Neural crest cell (in vitro differentiated cells): ENCODE measurements at regions not wholly inside any gene's neighbourhood (a gene's known extent, or its start where the extent isn't known, plus 50 kb on each side); places are given as distances from the start of the nearest gene placed in this dataset.

Source experiments
- DNase-seq: peaks from one replicate; pipeline ENCODE4 v3.0.0; 2021; ENCODE audit warnings: low read depth, mixed read lengths, low spot score
- H3K27ac Mint-ChIP-seq: one replicate; pipeline ENCODE4 v1.8.0; 2021; ENCODE audit warnings: mild to moderate bottlenecking, mixed read lengths; ENCODE audit not compliant: unreplicated experiment
- H3K27me3 Mint-ChIP-seq: 2 replicates; pipeline ENCODE4 v1.8.0; 2021; ENCODE audit warnings: low read depth, mild to moderate bottlenecking, mixed read lengths
- H3K36me3 Mint-ChIP-seq: 2 replicates; pipeline ENCODE4 v1.8.0; 2021; ENCODE audit warnings: low read depth, mild to moderate bottlenecking, mixed read lengths
- H3K4me1 Mint-ChIP-seq: 2 replicates; pipeline ENCODE4 v1.8.0; 2021; ENCODE audit warnings: mixed read lengths
- H3K4me3 Mint-ChIP-seq: one replicate; pipeline ENCODE4 v1.8.0; 2021; ENCODE audit warnings: mild to moderate bottlenecking, mixed read lengths
- H3K9me3 Mint-ChIP-seq: 2 replicates; pipeline ENCODE4 v1.8.0; 2021; ENCODE audit warnings: mixed read lengths
- CTCF ChIP-seq: fragments of 200-600 bp; sonication (generic); conservative IDR thresholded peaks from 2 replicates; pipeline ENCODE4 v1.5.0; 2021; ENCODE audit warnings: antibody characterized with exemption, mild to moderate bottlenecking

- no peaks in the 10 kb centered on the region for H3K36me3 Mint-ChIP-seq
- H3K4me1 Mint-ChIP-seq = no peaks in the 10 kb centered on the region
Observed at GRCh38 chr3:59280113-59280512, 230.3 kb upstream of the CFAP20DC start.

GRCh38 chr3:59277816-59278215 is 228.0 kb upstream of the CFAP20DC start:
- no peak for DNase-seq
- Mint-ChIP-seq H3K4me3 (no peak overlapping the region), H3K36me3 (no peaks in the 10 kb centered on the region), H3K4me1 (no peaks in the 10 kb centered on the region), H3K27ac (no peak overlapping the region), H3K27me3 (no peaks in the 10 kb centered on the region), H3K9me3 (peaks cover 6% of the 10 kb centered on the region)
- no peak for TF ChIP-seq CTCF

More at GRCh38 chr3:59280113-59280512, 230.3 kb upstream of the CFAP20DC start:
- TF ChIP-seq CTCF = no peak
- DNase-seq = no peak
- H3K9me3 Mint-ChIP-seq = peaks cover 6% of the 10 kb centered on the region
- no peaks in the 10 kb centered on the region for H3K27me3 Mint-ChIP-seq
- no peak overlapping the region for H3K27ac Mint-ChIP-seq
- H3K4me3 Mint-ChIP-seq = no peak overlapping the region

- Mint-ChIP-seq H3K27me3 (no peaks in the 10 kb centered on the region), H3K36me3 (no peaks in the 10 kb centered on the region), H3K27ac (no peak overlapping the region)
Observed at GRCh38 chr3:59277201-59277600, 227.4 kb upstream of the CFAP20DC start.

GRCh38 chr3:59273976-59274375 is 224.2 kb upstream of the CFAP20DC start:
- Mint-ChIP-seq H3K27ac (no peak overlapping the region), H3K4me1 (no peaks in the 10 kb centered on the region), H3K27me3 (no peaks in the 10 kb centered on the region), H3K4me3 (no peak overlapping the region), H3K9me3 (no peaks in the 10 kb centered on the region), H3K36me3 (no peaks in the 10 kb centered on the region)
- no peak for TF ChIP-seq CTCF
- no peak for DNase-seq

More at GRCh38 chr3:59277201-59277600, 227.4 kb upstream of the CFAP20DC start:
- Mint-ChIP-seq H3K4me3 (no peak overlapping the region), H3K9me3 (peaks cover 6% of the 10 kb centered on the region), H3K4me1 (no peaks in the 10 kb centered on the region)
- no peak for DNase-seq
- no peak for TF ChIP-seq CTCF

GRCh38 chr3:59271971-59272370 is 222.1 kb upstream of the CFAP20DC start:
- Mint-ChIP-seq H3K36me3 (no peaks in the 10 kb centered on the region), H3K9me3 (no peaks in the 10 kb centered on the region), H3K4me3 (no peak overlapping the region), H3K27me3 (no peaks in the 10 kb centered on the region), H3K4me1 (no peaks in the 10 kb centered on the region), H3K27ac (no peak overlapping the region)
- TF ChIP-seq CTCF = no peak
- DNase-seq = no peak

- DNase-seq = no peak
- H3K27me3 Mint-ChIP-seq = no peaks in the 10 kb centered on the region
- H3K27ac Mint-ChIP-seq = no peak overlapping the region
Observed at GRCh38 chr3:59270921-59271320, 221.1 kb upstream of the CFAP20DC start.

More at GRCh38 chr3:59270921-59271320, 221.1 kb upstream of the CFAP20DC start:
- H3K4me1 Mint-ChIP-seq = no peaks in the 10 kb centered on the region
- no peak for TF ChIP-seq CTCF
- no peak overlapping the region for H3K4me3 Mint-ChIP-seq
- H3K9me3 Mint-ChIP-seq = peaks cover 2% of the 10 kb centered on the region
- no peaks in the 10 kb centered on the region for H3K36me3 Mint-ChIP-seq
